ENCODE measurements at regions not wholly inside any gene's neighbourhood (a gene's known extent, or its start where the extent isn't known, plus 50 kb on each side); places are given as distances from the start of the nearest gene placed in this dataset.
A peak's percentile ranks its signal among the peaks of the same experiment; 100 is the strongest.

DNA sequence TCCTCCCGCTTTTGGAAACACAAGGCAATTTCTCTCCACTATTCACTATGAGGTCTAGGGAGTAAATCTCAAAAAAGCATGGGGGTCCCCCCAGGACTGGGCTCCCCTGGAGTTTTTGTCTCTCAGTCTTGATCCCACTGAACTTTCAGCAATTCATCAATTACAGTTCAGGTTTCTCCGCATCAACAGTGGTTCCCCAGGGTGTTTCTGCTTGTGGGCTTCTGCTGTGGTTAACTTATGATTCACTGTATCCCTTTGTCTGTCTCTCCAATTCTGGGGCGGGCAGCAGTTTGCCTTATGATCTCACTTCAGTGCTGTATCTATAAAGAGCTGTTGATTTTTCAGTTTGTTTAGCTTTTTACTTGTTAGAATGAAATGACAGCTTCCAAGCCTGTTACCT, 142.6 kb upstream of the CDC14C start:
- H3K9ac ChIP-seq (ENCODE audit: control insufficient read depth, insufficient read depth, low read length) = no peak overlapping the region
- CTCF ChIA-PET = no interaction called here
- no peak overlapping the region for H2AFZ ChIP-seq (ENCODE audit: control insufficient read depth, low read depth, low read length)
- H3K36me3 ChIP-seq (ENCODE audit: control insufficient read depth in 2 of 2, insufficient read depth in 2 of 2, low read length in 1 of 2) = no peaks in the 10 kb centered on the region
- H3K4me1 ChIP-seq (ENCODE audit: control insufficient read depth, insufficient read depth, low read length) = no peaks in the 10 kb centered on the region
- peak; percentile 75 for ATAC-seq
- DNase-seq (ENCODE audit: low read depth, low spot score) = no peak
- SMC1A ChIA-PET (ENCODE audit: uncharacterized antibody, unreplicated experiment) = no interaction called here
- no peak overlapping the region for H3K27ac ChIP-seq (ENCODE audit: control insufficient read depth, insufficient read depth)
- H3K27me3 ChIP-seq (replicated peaks in 1 of 2; ENCODE audit: control insufficient read depth in 2 of 2, insufficient read depth in 2 of 2, low read length in 1 of 2) = no peaks in the 10 kb centered on the region
- TF ChIP-seq HCFC1 (IDR thresholded peaks at IDR 0.05; ENCODE audit: low read length) (no peak), CHD2 (IDR thresholded peaks at IDR 0.05; ENCODE audit: borderline replicate concordance, low read depth, low read length) (no peak), RUNX3 (IDR thresholded peaks at IDR 0.05; ENCODE audit: low read length) (peak; percentile 53; the same call in 1 of the 2 replicates), HDAC6 (IDR thresholded peaks at IDR 0.05; ENCODE audit: unreplicated experiment) (no peak), LARP7 (IDR thresholded peaks at IDR 0.05) (no peak), RAD21 (IDR thresholded peaks at IDR 0.05; ENCODE audit: insufficient read depth, low read depth, low read length) (no peak), IKZF1 (conservative IDR thresholded peaks at IDR 0.05) (no peak), CBFB (IDR thresholded peaks at IDR 0.05; ENCODE audit: low read depth) (no peak), TCF7 (IDR thresholded peaks at IDR 0.05; ENCODE audit: borderline replicate concordance) (no peak), GATAD2B (conservative IDR thresholded peaks at IDR 0.05; ENCODE audit: low read depth) (no peak), SMARCA5 (IDR thresholded peaks at IDR 0.05) (no peak), MTA2 (IDR thresholded peaks at IDR 0.05; ENCODE audit: low read depth) (no peak), NR2F1 (conservative IDR thresholded peaks at IDR 0.05) (0 out of 2 replicates have a peak, but pooled peaks have one; percentile 34), TAF1 (IDR thresholded peaks at IDR 0.05; ENCODE audit: borderline replicate concordance, low read depth, low read length) (no peak)
- intact Hi-C loops (cut with micrococcal nuclease; ENCODE audit: unreplicated experiment) = no loop called here
- WGBS (ENCODE audit: insufficient coverage, insufficient replicate concordance, low lambda C conversion rate, missing lambda C conversion rate) = 19% methylated on average over 3 of the region's 3 CpGs
- POLR2A ChIA-PET = no interaction called here
- no peaks in the 10 kb centered on the region for H3K79me2 ChIP-seq (ENCODE audit: control insufficient read depth, insufficient read depth, low read length)
- no peaks in the 10 kb centered on the region for H3K9me3 ChIP-seq (replicated peaks; ENCODE audit: control insufficient read depth, insufficient read depth, low read length)
- no peaks in the 10 kb centered on the region for H4K20me1 ChIP-seq (ENCODE audit: control insufficient read depth, insufficient read depth)
- H3K4me3 ChIP-seq = no peak overlapping the region
- in situ Hi-C loops (cut with MboI) = no loop called here
- BruUV-seq (replicated peaks) = no TSS peak
- no peak for FAIRE-seq
- H3K4me2 ChIP-seq (ENCODE audit: control insufficient read depth, insufficient read depth) = no peak overlapping the region
- RAD21 ChIA-PET (ENCODE audit: unreplicated experiment) = no interaction called here
